HCT116 (cell line): ENCODE measurements at regions not wholly inside any gene's neighbourhood (a gene's known extent, or its start where the extent isn't known, plus 50 kb on each side); places are given as distances from the start of the nearest gene placed in this dataset.

ENCODE experiments used
- ATAC-seq: fragments of 200-7000 bp; cut with Tn5 transposase; 2 replicates; pipeline ENCODE4 v1.9.1; 2020; ENCODE audit warnings: mild to moderate bottlenecking, moderate library complexity
- BruUV-seq: library from RNA; stranded (reverse); fragments of 400-500 nt; replicated peaks from 2 replicates; lab custom pipeline; 2021; lab: Mats Ljungman, UMichigan
- CTCF ChIA-PET: fragments of 300-600 bp; sonication (Branson Sonifier 250); formaldehyde crosslinking; loops from one replicate; lab custom pipeline; 2021; ENCODE audit warnings: antibody characterized with exemption; lab: Charles Lee
- POLR2A ChIA-PET: fragments of 300-600, 350-600 bp; sonication (Branson Sonifier 250); formaldehyde crosslinking; loops from one replicate; lab custom pipeline; 2021; ENCODE audit warnings: antibody characterized with exemption; lab: Charles Lee
- RAD21 ChIA-PET, 2 experiments: fragments of 300-600 bp; sonication (Branson Sonifier 250); formaldehyde crosslinking; loops; one replicate each; lab custom pipeline; 2023; ENCODE audit warnings: low total read pairs in 2 of 2; ENCODE audit not compliant: uncharacterized antibody in 2 of 2, unreplicated experiment in 2 of 2, low non-redundant PET in 1 of 2; lab: Charles Lee
- DNase-seq: peaks from one replicate; pipeline ENCODE4 v3.0.0-alpha.2; 2010; ENCODE audit warnings: low read depth, low spot score
- H2AFZ ChIP-seq: fragments of 200-600 bp; shearing (Covaris generic), sonication (generic); 2 replicates; pipeline ENCODE4 v1.6.1; 2017; ENCODE audit warnings: low read depth, mixed run types, mixed read lengths, antibody characterized with exemption, low read length; ENCODE audit not compliant: poor library complexity, severe bottlenecking
- H3K27ac ChIP-seq: 2 replicates; pipeline ENCODE4 v1.5.1; 2012; ENCODE audit warnings: low read depth, low read length
- H3K27me3 ChIP-seq: fragments of 200-600 bp; sonication (generic); 2 replicates; pipeline ENCODE4 v1.6.1; 2016; ENCODE audit warnings: mixed run types, low read length, mixed read lengths; ENCODE audit not compliant: insufficient read depth
- H3K36me3 ChIP-seq, 2 experiments: fragments of 200-500 bp in 1 of 2; fragments of 200-600 bp in 1 of 2; sonication (Bioruptor generic) in 1 of 2; sonication (generic) in 1 of 2; 2 replicates each; pipeline versions ENCODE4 v1.5.1 to v1.6.1; 2014 to 2016; ENCODE audit warnings: low read length in 2 of 2, inconsistent platforms in 1 of 2, mixed read lengths in 1 of 2, mixed run types in 1 of 2; ENCODE audit not compliant: insufficient read depth in 2 of 2, control insufficient read depth in 1 of 2
- H3K4me1 ChIP-seq, 2 experiments: fragments of 200-600 bp in 1 of 2; sonication (generic) in 1 of 2; 2 replicates each; pipeline versions ENCODE4 v1.5.1 to v1.6.1; 2012 to 2017; ENCODE audit warnings: low read length in 2 of 2, inconsistent platforms in 1 of 2, mild to moderate bottlenecking in 1 of 2, mixed read lengths in 1 of 2, mixed run types in 1 of 2, moderate library complexity in 1 of 2; ENCODE audit not compliant: insufficient read depth in 2 of 2, control insufficient read depth in 1 of 2
- H3K4me2 ChIP-seq: fragments of 200-600 bp; sonication (generic); 2 replicates; pipeline ENCODE4 v1.6.1; 2017; ENCODE audit warnings: mixed run types, low read length, mixed read lengths
- H3K4me3 ChIP-seq, 2 experiments: fragments of 200-600 bp in 1 of 2; sonication (generic) in 1 of 2; replicated peaks in 1 of 2; 2 replicates each; pipeline ENCODE4 v1.5.1; 2011 to 2016; ENCODE audit warnings: low read length in 2 of 2, control low read depth in 1 of 2, low read depth in 1 of 2, mild to moderate bottlenecking in 1 of 2, mixed read lengths in 1 of 2, mixed run types in 1 of 2
- H3K79me2 ChIP-seq: fragments of 200-600 bp; sonication (generic); 2 replicates; pipeline ENCODE4 v1.6.1; 2017; ENCODE audit warnings: mild to moderate bottlenecking, mixed run types, low read length, moderate library complexity, mixed read lengths; ENCODE audit not compliant: insufficient read depth
- H3K9ac ChIP-seq: fragments of 200-600 bp; sonication (generic); 2 replicates; pipeline ENCODE4 v1.6.1; 2016; ENCODE audit warnings: low read length, mixed read lengths
- H3K9me2 ChIP-seq: fragments of 200-600 bp; sonication (generic), shearing (Covaris generic); 2 replicates; pipeline ENCODE4 v1.6.1; 2017; ENCODE audit warnings: mixed run types, mild to moderate bottlenecking, moderate library complexity; ENCODE audit not compliant: insufficient read depth
- H3K9me3 ChIP-seq, 2 experiments: fragments of 200-500 bp in 1 of 2; fragments of 200-600 bp in 1 of 2; sonication (Bioruptor generic) in 1 of 2; sonication (generic) in 1 of 2; 2 replicates each; pipeline ENCODE4 v1.6.1; 2014 to 2017; ENCODE audit warnings: low read length in 2 of 2, mixed read lengths in 2 of 2, inconsistent platforms in 1 of 2, low read depth in 1 of 2, mild to moderate bottlenecking in 1 of 2, mixed run types in 1 of 2, moderate library complexity in 1 of 2; ENCODE audit not compliant: control insufficient read depth in 1 of 2, insufficient read depth in 1 of 2
- H4K20me1 ChIP-seq: fragments of 200-600 bp; sonication (generic), shearing (Covaris generic); 2 replicates; pipeline ENCODE4 v1.6.1; 2017; ENCODE audit warnings: mixed run types, mild to moderate bottlenecking, moderate library complexity; ENCODE audit not compliant: insufficient read depth
- CBX3 ChIP-seq: IDR thresholded peaks from 2 replicates; pipeline ENCODE4 v1.6.1; 2012; ENCODE audit warnings: low read depth
- CEBPB ChIP-seq: IDR thresholded peaks from 2 replicates; pipeline ENCODE4 v1.6.1; 2012; ENCODE audit warnings: low read depth
- EGR1 ChIP-seq: IDR thresholded peaks from 2 replicates; pipeline ENCODE4 v1.6.1; 2012; ENCODE audit warnings: low read depth
- ELF1 ChIP-seq: IDR thresholded peaks from 2 replicates; pipeline ENCODE4 v1.6.1; 2012; ENCODE audit warnings: low read depth, borderline replicate concordance
- EZH2 ChIP-seq: fragments of 200-600 bp; sonication (generic); IDR thresholded peaks from 2 replicates; pipeline ENCODE4 v1.6.1; 2017; ENCODE audit warnings: antibody characterized with exemption, mixed run types
- EZH2phosphoT487 ChIP-seq: fragments of 200-600 bp; IDR thresholded peaks from 2 replicates; pipeline ENCODE4 v1.6.1; 2018; ENCODE audit warnings: antibody characterized with exemption, borderline replicate concordance
- FOSL1 ChIP-seq: IDR thresholded peaks from 2 replicates; pipeline ENCODE4 v1.6.1; 2012; ENCODE audit warnings: low read depth
- JUND ChIP-seq: IDR thresholded peaks from 2 replicates; pipeline ENCODE4 v1.6.1; 2012
- POLR2A ChIP-seq: IDR thresholded peaks from 2 replicates; pipeline ENCODE4 v1.7.0; 2011; ENCODE audit warnings: borderline replicate concordance; ENCODE audit not compliant: insufficient read depth, insufficient read length; ENCODE audit errors: extremely low read depth
- TCF7L2 ChIP-seq: IDR thresholded peaks from 2 replicates; pipeline ENCODE4 v1.7.0; 2011; ENCODE audit warnings: borderline replicate concordance, inconsistent platforms; ENCODE audit not compliant: insufficient read depth, insufficient read length; ENCODE audit errors: extremely low read depth
- ZNF274 ChIP-seq: fragments of 200-500 bp; sonication (Bioruptor generic); IDR thresholded peaks from 2 replicates; pipeline ENCODE4 v1.6.1; 2014; ENCODE audit warnings: mild to moderate bottlenecking, low read depth, low read length, inconsistent platforms
- intact Hi-C: fragments of 100-400 bp; cut with micrococcal nuclease; formaldehyde crosslinking; loops from 2 replicates; pipeline ENCODE4 v1.10.0; 2022
- TF ChIP-seq, protein P1 (sequence below): IDR thresholded peaks from 2 replicates; pipeline ENCODE4 v1.6.1; 2012; ENCODE audit warnings: low read depth
- TF ChIP-seq, protein P2 (sequence below): IDR thresholded peaks from 2 replicates; pipeline ENCODE4 v1.6.1; 2012

DNA sequence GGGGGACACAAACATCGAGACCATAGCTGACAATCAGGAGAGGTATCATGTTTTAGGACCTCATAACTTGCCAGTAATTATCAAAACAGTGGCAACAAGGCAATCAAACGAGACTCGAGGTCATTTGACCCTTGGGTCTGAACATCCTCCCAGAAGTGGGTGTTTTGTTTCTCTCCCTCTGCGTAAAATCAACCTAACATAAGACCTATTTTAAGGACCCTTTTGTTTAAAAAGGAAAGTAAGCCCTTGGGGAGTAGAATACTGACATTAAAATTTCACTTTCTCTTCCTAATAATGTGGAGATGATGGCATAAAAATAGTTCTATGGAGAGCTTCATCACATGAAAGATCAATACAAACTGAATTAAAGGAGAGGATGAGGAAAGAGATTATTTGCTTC, 106.2 kb upstream of the PUDP start:
- intact Hi-C loops = no loop called here

DNA sequence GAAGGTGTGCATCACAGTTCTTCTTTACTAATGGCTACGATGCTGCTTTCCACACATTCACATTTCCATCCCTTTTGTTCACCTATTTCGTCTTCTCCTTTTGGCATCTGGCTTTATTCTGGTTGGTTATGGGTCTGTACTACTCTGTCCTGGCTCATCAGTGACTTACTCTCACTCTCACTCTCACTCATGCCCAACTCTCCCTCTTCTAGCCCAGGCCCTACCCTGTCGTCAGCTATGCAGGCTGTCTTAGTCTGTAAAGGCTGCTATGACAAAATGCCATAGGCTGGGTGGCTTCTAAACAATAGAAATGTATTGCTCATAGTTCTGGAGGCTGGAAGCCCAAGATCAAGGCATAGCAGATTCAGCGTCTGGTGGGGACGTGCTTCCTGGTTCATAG, 105.6 kb upstream of the PUDP start:
- H3K4me1 ChIP-seq = no peaks in the 10 kb centered on the region
- RAD21 ChIA-PET = no interaction called here
- H3K9me3 ChIP-seq = no peaks in the 10 kb centered on the region
- DNase-seq (no peak), ATAC-seq (no peak)
- intact Hi-C loops = no loop called here
- CTCF ChIA-PET = no interaction called here
- H3K27ac ChIP-seq = no peak overlapping the region
- H3K9me2 ChIP-seq = no peaks in the 10 kb centered on the region
- no TSS peak for BruUV-seq
- H3K36me3 ChIP-seq = no peaks in the 10 kb centered on the region
- no peaks in the 10 kb centered on the region for H3K27me3 ChIP-seq
- POLR2A ChIA-PET = no interaction called here
- no peak overlapping the region for H3K9ac ChIP-seq
- H3K4me3 ChIP-seq = no peak overlapping the region
- no peaks in the 10 kb centered on the region for H4K20me1 ChIP-seq
- no peak overlapping the region for H3K4me2 ChIP-seq
- H3K79me2 ChIP-seq = no peaks in the 10 kb centered on the region
- no peak overlapping the region for H2AFZ ChIP-seq
- TF ChIP-seq EGR1 (no peak), CBX3 (no peak), JUND (no peak), FOSL1 (no peak), TCF7L2 (no peak), CEBPB (no peak), ELF1 (no peak), EZH2 (no peak), POLR2A (no peak)
- TF ChIP-seq, protein P1, sequence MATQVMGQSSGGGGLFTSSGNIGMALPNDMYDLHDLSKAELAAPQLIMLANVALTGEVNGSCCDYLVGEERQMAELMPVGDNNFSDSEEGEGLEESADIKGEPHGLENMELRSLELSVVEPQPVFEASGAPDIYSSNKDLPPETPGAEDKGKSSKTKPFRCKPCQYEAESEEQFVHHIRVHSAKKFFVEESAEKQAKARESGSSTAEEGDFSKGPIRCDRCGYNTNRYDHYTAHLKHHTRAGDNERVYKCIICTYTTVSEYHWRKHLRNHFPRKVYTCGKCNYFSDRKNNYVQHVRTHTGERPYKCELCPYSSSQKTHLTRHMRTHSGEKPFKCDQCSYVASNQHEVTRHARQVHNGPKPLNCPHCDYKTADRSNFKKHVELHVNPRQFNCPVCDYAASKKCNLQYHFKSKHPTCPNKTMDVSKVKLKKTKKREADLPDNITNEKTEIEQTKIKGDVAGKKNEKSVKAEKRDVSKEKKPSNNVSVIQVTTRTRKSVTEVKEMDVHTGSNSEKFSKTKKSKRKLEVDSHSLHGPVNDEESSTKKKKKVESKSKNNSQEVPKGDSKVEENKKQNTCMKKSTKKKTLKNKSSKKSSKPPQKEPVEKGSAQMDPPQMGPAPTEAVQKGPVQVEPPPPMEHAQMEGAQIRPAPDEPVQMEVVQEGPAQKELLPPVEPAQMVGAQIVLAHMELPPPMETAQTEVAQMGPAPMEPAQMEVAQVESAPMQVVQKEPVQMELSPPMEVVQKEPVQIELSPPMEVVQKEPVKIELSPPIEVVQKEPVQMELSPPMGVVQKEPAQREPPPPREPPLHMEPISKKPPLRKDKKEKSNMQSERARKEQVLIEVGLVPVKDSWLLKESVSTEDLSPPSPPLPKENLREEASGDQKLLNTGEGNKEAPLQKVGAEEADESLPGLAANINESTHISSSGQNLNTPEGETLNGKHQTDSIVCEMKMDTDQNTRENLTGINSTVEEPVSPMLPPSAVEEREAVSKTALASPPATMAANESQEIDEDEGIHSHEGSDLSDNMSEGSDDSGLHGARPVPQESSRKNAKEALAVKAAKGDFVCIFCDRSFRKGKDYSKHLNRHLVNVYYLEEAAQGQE = no peak
- TF ChIP-seq, protein P2, sequence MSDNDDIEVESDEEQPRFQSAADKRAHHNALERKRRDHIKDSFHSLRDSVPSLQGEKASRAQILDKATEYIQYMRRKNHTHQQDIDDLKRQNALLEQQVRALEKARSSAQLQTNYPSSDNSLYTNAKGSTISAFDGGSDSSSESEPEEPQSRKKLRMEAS = no peak

More for the DNA sequence above, 106.2 kb upstream of the PUDP start:
- POLR2A ChIA-PET = no interaction called here
- H2AFZ ChIP-seq = no peak overlapping the region
- no peaks in the 10 kb centered on the region for H4K20me1 ChIP-seq
- TF ChIP-seq ZNF274 (no peak), EZH2phosphoT487 (no peak), JUND (no peak), CEBPB (no peak)
- TF ChIP-seq, protein P1 = no peak
- no peaks in the 10 kb centered on the region for H3K79me2 ChIP-seq
- DNase-seq (no peak), ATAC-seq (no peak)
- no peaks in the 10 kb centered on the region for H3K4me1 ChIP-seq
- CTCF ChIA-PET = no interaction called here
- H3K4me2 ChIP-seq = no peak overlapping the region
- H3K27me3 ChIP-seq = no peaks in the 10 kb centered on the region
- no peak overlapping the region for H3K9ac ChIP-seq
- no peak overlapping the region for H3K4me3 ChIP-seq
- RAD21 ChIA-PET = no interaction called here
- BruUV-seq = no TSS peak
- no peaks in the 10 kb centered on the region for H3K9me2 ChIP-seq
- no peaks in the 10 kb centered on the region for H3K36me3 ChIP-seq
- H3K27ac ChIP-seq = no peak overlapping the region
- H3K9me3 ChIP-seq = no peaks in the 10 kb centered on the region
